Uterus (tissue), 2 donors: ENCODE measurements at regions not wholly inside any gene's neighbourhood (a gene's known extent, or its start where the extent isn't known, plus 50 kb on each side); places are given as distances from the start of the nearest gene placed in this dataset.

Experiments used
- POLR2A ChIP-seq, 2 donors: fragments of 450-650 bp; IDR thresholded peaks; one replicate each; pipeline ENCODE4 v1.6.1; 2016; ENCODE audit warnings: antibody characterized with exemption in 2 of 2, mild to moderate bottlenecking in 1 of 2, moderate library complexity in 1 of 2
- TF ChIP-seq, protein P1 (sequence below), 4 experiments: fragments of 200-600 bp in 2 of 4; fragments of 450-650 bp in 2 of 4; sonication (generic) in 2 of 4; IDR thresholded peaks; one replicate each; pipeline ENCODE4 v1.5.1; 2016 to 2019; ENCODE audit warnings: antibody characterized with exemption in 4 of 4, mild to moderate bottlenecking in 2 of 4, moderate library complexity in 1 of 4

DNA sequence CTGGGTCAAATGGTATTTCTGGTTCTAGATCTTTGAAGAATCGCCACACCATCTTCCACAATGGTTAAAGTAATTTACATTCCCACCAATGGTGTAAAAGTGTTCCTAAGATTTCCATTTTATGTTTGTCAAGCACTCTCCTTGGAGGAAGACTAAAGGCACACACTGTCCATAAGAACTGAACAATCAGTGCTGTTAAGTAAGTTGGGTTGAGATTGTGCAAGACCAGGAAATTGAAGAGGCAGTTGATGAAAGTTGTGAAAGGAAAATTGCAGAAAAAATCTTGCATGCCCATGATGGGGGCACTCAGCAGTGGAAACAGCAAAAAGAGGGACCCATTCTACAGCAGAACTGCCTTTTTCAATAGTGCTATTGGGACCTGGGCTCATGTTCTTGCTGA, 323.6 kb downstream of the DLEU7 start:
- TF ChIP-seq, protein P1, sequence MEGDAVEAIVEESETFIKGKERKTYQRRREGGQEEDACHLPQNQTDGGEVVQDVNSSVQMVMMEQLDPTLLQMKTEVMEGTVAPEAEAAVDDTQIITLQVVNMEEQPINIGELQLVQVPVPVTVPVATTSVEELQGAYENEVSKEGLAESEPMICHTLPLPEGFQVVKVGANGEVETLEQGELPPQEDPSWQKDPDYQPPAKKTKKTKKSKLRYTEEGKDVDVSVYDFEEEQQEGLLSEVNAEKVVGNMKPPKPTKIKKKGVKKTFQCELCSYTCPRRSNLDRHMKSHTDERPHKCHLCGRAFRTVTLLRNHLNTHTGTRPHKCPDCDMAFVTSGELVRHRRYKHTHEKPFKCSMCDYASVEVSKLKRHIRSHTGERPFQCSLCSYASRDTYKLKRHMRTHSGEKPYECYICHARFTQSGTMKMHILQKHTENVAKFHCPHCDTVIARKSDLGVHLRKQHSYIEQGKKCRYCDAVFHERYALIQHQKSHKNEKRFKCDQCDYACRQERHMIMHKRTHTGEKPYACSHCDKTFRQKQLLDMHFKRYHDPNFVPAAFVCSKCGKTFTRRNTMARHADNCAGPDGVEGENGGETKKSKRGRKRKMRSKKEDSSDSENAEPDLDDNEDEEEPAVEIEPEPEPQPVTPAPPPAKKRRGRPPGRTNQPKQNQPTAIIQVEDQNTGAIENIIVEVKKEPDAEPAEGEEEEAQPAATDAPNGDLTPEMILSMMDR (IDR thresholded peaks at IDR 0.05): no peak
- TF ChIP-seq POLR2A (IDR thresholded peaks at IDR 0.05): no peak
